HG02588 (cell line): ENCODE measurements at regions not wholly inside any gene's neighbourhood (a gene's known extent, or its start where the extent isn't known, plus 50 kb on each side); places are given as distances from the start of the nearest gene placed in this dataset.

Source experiments
- ATAC-seq: cut with Tn5 transposase; IDR thresholded peaks from one replicate; pipeline ENCODE4 v1.9.1; 2021; ENCODE audit warnings: mild to moderate bottlenecking, moderate library complexity; ENCODE audit not compliant: unreplicated experiment

GRCh38 chr20:56865055-56865454 is 235.9 kb downstream of the TFAP2C start:
- no peak for ATAC-seq

GRCh38 chr20:56867128-56867527 is 238.0 kb downstream of the TFAP2C start:
- ATAC-seq, result no peak

GRCh38 chr20:56868746-56869145 is 239.6 kb downstream of the TFAP2C start:
- no peak for ATAC-seq

GRCh38 chr20:56870271-56870670 is 241.2 kb downstream of the TFAP2C start:
- ATAC-seq, result no peak

- ATAC-seq, result no peak
These were observed 242.6 kb downstream of the TFAP2C start for GRCh38 chr20:56871691-56872090.

- no peak for ATAC-seq
These were observed 243.7 kb downstream of the TFAP2C start for GRCh38 chr20:56872620-56873458.

- ATAC-seq, result no peak
These were observed 244.7 kb downstream of the TFAP2C start for GRCh38 chr20:56873836-56874235.

- no peak for ATAC-seq
These were observed 246.1 kb downstream of the TFAP2C start for GRCh38 chr20:56875052-56875659.

GRCh38 chr20:56875803-56876202 is 246.7 kb downstream of the TFAP2C start:
- ATAC-seq, result no peak

- ATAC-seq, result no peak
These were observed 256.4 kb downstream of the TFAP2C start for GRCh38 chr20:56885521-56885920.

- no peak for ATAC-seq
These were observed 260.9 kb downstream of the TFAP2C start for GRCh38 chr20:56890011-56890410.

- ATAC-seq, result no peak
These were observed 264.3 kb downstream of the TFAP2C start for GRCh38 chr20:56893226-56893917.

- no peak for ATAC-seq
These were observed 267.3 kb downstream of the TFAP2C start for GRCh38 chr20:56896447-56896846.

GRCh38 chr20:56897318-56897957 is 268.3 kb downstream of the TFAP2C start:
- ATAC-seq, result no peak

GRCh38 chr20:56897958-56898349 is 268.8 kb downstream of the TFAP2C start:
- no peak for ATAC-seq

- ATAC-seq, result no peak
These were observed 270.4 kb downstream of the TFAP2C start for GRCh38 chr20:56899506-56899905.

GRCh38 chr20:56900252-56900651 is 271.1 kb downstream of the TFAP2C start:
- no peak for ATAC-seq

- ATAC-seq, result no peak
These were observed 274.3 kb downstream of the TFAP2C start for GRCh38 chr20:56903421-56903820.

- no peak for ATAC-seq
These were observed 274.8 kb downstream of the TFAP2C start for GRCh38 chr20:56903858-56904257.

- ATAC-seq, result no peak
These were observed 281.0 kb downstream of the TFAP2C start for GRCh38 chr20:56909918-56910714.

- no peak for ATAC-seq
These were observed 282.8 kb downstream of the TFAP2C start for GRCh38 chr20:56911946-56912345.
